IMR-90 (cell line): ENCODE measurements at regions not wholly inside any gene's neighbourhood (a gene's known extent, or its start where the extent isn't known, plus 50 kb on each side); places are given as distances from the start of the nearest gene placed in this dataset.

ENCODE experiments used
- ATAC-seq: fragments of 200-7000 bp; cut with Tn5 transposase; 2 replicates; pipeline ENCODE4 v1.9.1; 2020; ENCODE audit warnings: low read depth, mild to moderate bottlenecking, moderate library complexity
- BruUV-seq: library from RNA; stranded (reverse); fragments of 400-500 nt; replicated peaks from 2 replicates; lab custom pipeline; 2021; lab: Mats Ljungman, UMichigan
- CTCF ChIA-PET: fragments of 300-600 bp; formaldehyde crosslinking; extraction: SDS; loops from one replicate; lab custom pipeline; 2021; ENCODE audit warnings: antibody characterized with exemption; lab: Yijun Ruan, JAX
- POLR2A ChIA-PET: fragments of 300-600 bp; sonication (Branson Sonifier 250); formaldehyde crosslinking; loops from one replicate; lab custom pipeline; 2022; ENCODE audit warnings: antibody characterized with exemption; ENCODE audit not compliant: unreplicated experiment; lab: Charles Lee
- DNase-seq: peaks from one replicate; pipeline ENCODE4 v3.0.0; 2013
- H2AFZ ChIP-seq: replicated peaks from 2 replicates; pipeline ENCODE3; 2013; ENCODE audit warnings: low read length, mild to moderate bottlenecking; ENCODE audit not compliant: poor library complexity
- H2AK5ac ChIP-seq: 2 replicates; pipeline ENCODE4 v1.6.1; 2013; ENCODE audit warnings: low read depth, low read length, inconsistent platforms
- H2AK9ac ChIP-seq: replicated peaks from 2 replicates; pipeline ENCODE3; 2013; ENCODE audit warnings: mild to moderate bottlenecking, low read depth, low read length, moderate library complexity; ENCODE audit not compliant: poor library complexity
- H2BK120ac ChIP-seq: 2 replicates; pipeline ENCODE4 v1.6.1; 2013; ENCODE audit warnings: low read depth, low read length, inconsistent platforms
- H2BK15ac ChIP-seq: 3 replicates; pipeline ENCODE4 v1.6.1; 2013; ENCODE audit warnings: low read depth, low read length, inconsistent platforms
- H2BK20ac ChIP-seq: 2 replicates; pipeline ENCODE4 v1.6.1; 2013; ENCODE audit warnings: low read depth, mild to moderate bottlenecking, inconsistent platforms, low read length, moderate library complexity
- H2BK5ac ChIP-seq: 2 replicates; pipeline ENCODE4 v1.6.1; 2013; ENCODE audit warnings: mild to moderate bottlenecking, low read depth, low read length, inconsistent platforms; ENCODE audit not compliant: poor library complexity, severe bottlenecking
- H3K14ac ChIP-seq: replicated peaks from 2 replicates; pipeline ENCODE4 v1.6.1; 2013; ENCODE audit warnings: low read depth, low read length, inconsistent platforms
- H3K18ac ChIP-seq: 2 replicates; pipeline ENCODE4 v1.6.1; 2013; ENCODE audit warnings: low read depth, low read length, control low read depth
- H3K23ac ChIP-seq: 2 replicates; pipeline ENCODE4 v1.6.1; 2013; ENCODE audit warnings: low read depth, low read length, inconsistent platforms
- H3K27ac ChIP-seq: 2 replicates; pipeline ENCODE4 v1.5.1; 2013; ENCODE audit warnings: mild to moderate bottlenecking, control low read depth, low read length; ENCODE audit not compliant: insufficient read depth
- H3K27me3 ChIP-seq: 2 replicates; pipeline ENCODE4 v1.6.1; 2013; ENCODE audit warnings: low read length; ENCODE audit not compliant: control insufficient read depth, insufficient read depth
- H3K36me3 ChIP-seq: 2 replicates; pipeline ENCODE4 v1.6.1; 2013; ENCODE audit warnings: low read length, mixed read lengths; ENCODE audit not compliant: control insufficient read depth, insufficient read depth
- H3K4ac ChIP-seq: 2 replicates; pipeline ENCODE4 v1.6.1; 2013; ENCODE audit warnings: low read depth, low read length, inconsistent platforms
- H3K4me1 ChIP-seq: 2 replicates; pipeline ENCODE4 v1.6.1; 2013; ENCODE audit warnings: low read length, mixed read lengths; ENCODE audit not compliant: control insufficient read depth, insufficient read depth
- H3K4me2 ChIP-seq: 2 replicates; pipeline ENCODE4 v1.6.1; 2013; ENCODE audit warnings: low read depth, mild to moderate bottlenecking, control low read depth, low read length, moderate library complexity
- H3K4me3 ChIP-seq: 2 replicates; pipeline ENCODE4 v1.5.1; 2013; ENCODE audit warnings: low read depth, mild to moderate bottlenecking, control low read depth, low read length, moderate library complexity; ENCODE audit not compliant: insufficient read depth
- H3K56ac ChIP-seq: 2 replicates; pipeline ENCODE4 v1.6.1; 2013; ENCODE audit warnings: low read length, inconsistent platforms; ENCODE audit not compliant: insufficient read depth; ENCODE audit errors: extremely low read depth
- H3K79me1 ChIP-seq, 2 experiments: 2 replicates each; pipeline ENCODE4 v1.6.1; 2013; ENCODE audit warnings: low read length in 2 of 2, inconsistent platforms in 1 of 2, low read depth in 1 of 2
- H3K9ac ChIP-seq: 2 replicates; pipeline ENCODE4 v1.6.1; 2013; ENCODE audit warnings: low read depth, low read length, control low read depth
- H3K9me1 ChIP-seq: 2 replicates; pipeline ENCODE4 v1.6.1; 2013; ENCODE audit warnings: low read length, inconsistent platforms; ENCODE audit not compliant: insufficient read depth
- H3K9me3 ChIP-seq: 2 replicates; pipeline ENCODE4 v1.6.1; 2013; ENCODE audit warnings: low read length; ENCODE audit not compliant: control insufficient read depth, insufficient read depth
- H4K20me1 ChIP-seq: 2 replicates; pipeline ENCODE4 v1.6.1; 2013; ENCODE audit warnings: low read length, inconsistent platforms; ENCODE audit not compliant: insufficient read depth
- H4K5ac ChIP-seq: 2 replicates; pipeline ENCODE4 v1.6.1; 2013; ENCODE audit warnings: mild to moderate bottlenecking, low read depth, low read length, control low read depth
- H4K8ac ChIP-seq, 2 experiments: 2 replicates each; pipeline ENCODE4 v1.6.1; 2013; ENCODE audit warnings: low read depth in 2 of 2, low read length in 2 of 2, control low read depth in 1 of 2, inconsistent platforms in 1 of 2
- H4K91ac ChIP-seq: 2 replicates; pipeline ENCODE4 v1.6.1; 2013; ENCODE audit warnings: low read depth, low read length, inconsistent platforms; ENCODE audit not compliant: insufficient read depth
- POLR2A ChIP-seq: IDR thresholded peaks from 2 replicates; pipeline ENCODE4 v1.6.1; 2012; ENCODE audit warnings: mild to moderate bottlenecking, low read depth, low read length
- WGBS, 2 experiments: methylation state at CpG; one replicate each; pipeline versions ENCODE4 v1.1.5 to v1.1.7; 2013; ENCODE audit warnings: missing lambda C conversion rate in 2 of 2; ENCODE audit not compliant: insufficient read length in 1 of 2; ENCODE audit errors: extremely low coverage in 2 of 2; 5-methylcytosine and 5-hydroxymethylcytosine counted together
- dilution Hi-C: fragments of 300-500 bp; cut with HindIII; formaldehyde crosslinking; loops from one replicate; pipeline ENCODE4 v1.14.3; 2018; ENCODE audit warnings: low sequenced_read_pairs; ENCODE audit not compliant: unreplicated experiment
- in situ Hi-C: fragments of 300-500 bp; cut with MboI; formaldehyde crosslinking; loops from 3 replicates; pipeline ENCODE4 v1.14.3; 2019; ENCODE audit warnings: low sequenced_read_pairs, inconsistent platforms, mixed read lengths
- intact Hi-C: fragments of 100-400 bp; cut with micrococcal nuclease; formaldehyde crosslinking; loops from 2 replicates; pipeline ENCODE4 v1.10.0; 2022

DNA sequence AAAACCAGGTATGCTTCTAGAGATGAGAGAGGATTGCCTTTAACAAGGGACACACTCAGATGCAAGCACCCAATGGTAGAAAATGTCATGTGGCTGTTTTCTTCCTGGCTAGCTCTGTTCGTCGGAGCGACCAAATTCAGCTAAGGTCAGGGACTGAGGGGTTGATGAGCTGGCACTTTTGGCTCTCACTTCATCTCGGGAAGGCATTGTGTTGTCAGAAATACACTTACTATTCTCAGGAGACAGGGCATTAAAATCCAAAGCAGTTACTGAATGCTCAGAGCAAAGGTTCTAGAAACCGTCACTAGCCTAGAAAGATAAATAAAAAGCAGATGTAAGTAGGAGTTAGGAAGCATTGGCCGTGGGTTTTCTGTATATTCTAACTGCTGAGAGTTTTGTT is 275.7 kb upstream of the SSTR1 start:
- H3K79me1 ChIP-seq: no peaks in the 10 kb centered on the region
- no peak overlapping the region for H3K27ac ChIP-seq
- H3K18ac ChIP-seq: no peak overlapping the region
- ATAC-seq (no peak), DNase-seq (no peak)
- in situ Hi-C loops: no loop called here
- H2BK20ac ChIP-seq: no peak overlapping the region
- no peaks in the 10 kb centered on the region for H4K20me1 ChIP-seq
- no peak overlapping the region for H2AK9ac ChIP-seq
- ChIA-PET CTCF (no interaction called here), POLR2A (no interaction called here)
- no peak overlapping the region for H4K8ac ChIP-seq
- no peak overlapping the region for H3K4ac ChIP-seq
- H4K5ac ChIP-seq: no peak overlapping the region
- no peak overlapping the region for H3K23ac ChIP-seq
- H3K4me3 ChIP-seq: no peak overlapping the region
- H2BK5ac ChIP-seq: no peak overlapping the region
- no peak overlapping the region for H3K14ac ChIP-seq
- H2AK5ac ChIP-seq: no peak overlapping the region
- H2BK15ac ChIP-seq: no peak overlapping the region
- H4K91ac ChIP-seq: no peak overlapping the region
- no peaks in the 10 kb centered on the region for H3K9me1 ChIP-seq
- H3K27me3 ChIP-seq: no peaks in the 10 kb centered on the region; the same call in 1 of the 2 replicates
- H3K4me2 ChIP-seq: no peak overlapping the region
- H2BK120ac ChIP-seq: no peak overlapping the region
- H3K4me1 ChIP-seq: no peaks in the 10 kb centered on the region
- no peak for TF ChIP-seq POLR2A
- no peaks in the 10 kb centered on the region for H3K9me3 ChIP-seq
- no CpG with 5 or more reads among the region's 6 CpGs for WGBS, 2 experiments
- H3K56ac ChIP-seq: no peak overlapping the region
- H2AFZ ChIP-seq: no peak overlapping the region
- no peaks in the 10 kb centered on the region for H3K36me3 ChIP-seq
- dilution Hi-C loops: no loop called here
- no peak overlapping the region for H3K9ac ChIP-seq
- intact Hi-C loops: no loop called here
- BruUV-seq: no TSS peak
